Neuronal stem cell (in vitro differentiated cells): ENCODE measurements at regions not wholly inside any gene's neighbourhood (a gene's known extent, or its start where the extent isn't known, plus 50 kb on each side); places are given as distances from the start of the nearest gene placed in this dataset.

Source experiments
- DNase-seq: peaks from one replicate; pipeline ENCODE4 v3.0.0-alpha.2; 2013; ENCODE audit warnings: low spot score
- H2AFZ ChIP-seq: one replicate; pipeline ENCODE4 v1.6.1; 2013; ENCODE audit warnings: mild to moderate bottlenecking, low read length, inconsistent platforms
- H2AK5ac ChIP-seq: 2 replicates; pipeline ENCODE4 v1.6.1; 2013; ENCODE audit warnings: low read depth, mild to moderate bottlenecking, inconsistent platforms, low read length, moderate library complexity, mixed read lengths
- H2BK120ac ChIP-seq: 2 replicates; pipeline ENCODE4 v1.6.1; 2013; ENCODE audit warnings: low read depth, mild to moderate bottlenecking, inconsistent platforms, low read length, moderate library complexity, mixed read lengths
- H2BK12ac ChIP-seq: one replicate; pipeline ENCODE4 v1.6.1; 2013; ENCODE audit warnings: low read length, inconsistent platforms
- H2BK15ac ChIP-seq: 2 replicates; pipeline ENCODE4 v1.6.1; 2013; ENCODE audit warnings: mild to moderate bottlenecking, low read length, inconsistent platforms, mixed read lengths
- H2BK5ac ChIP-seq: one replicate; pipeline ENCODE4 v1.6.1; 2013; ENCODE audit warnings: inconsistent platforms, mild to moderate bottlenecking, low read length, moderate library complexity
- H3K14ac ChIP-seq: one replicate; pipeline ENCODE4 v1.6.1; 2013; ENCODE audit warnings: low read length, inconsistent platforms
- H3K18ac ChIP-seq: 2 replicates; pipeline ENCODE4 v1.6.1; 2013; ENCODE audit warnings: low read length, inconsistent platforms
- H3K23ac ChIP-seq: 2 replicates; pipeline ENCODE4 v1.6.1; 2013; ENCODE audit warnings: low read depth, mild to moderate bottlenecking, mixed read lengths, low read length, inconsistent platforms; ENCODE audit not compliant: poor library complexity
- H3K27ac ChIP-seq: replicated peaks from 3 replicates; pipeline ENCODE4 v1.5.1; 2013; ENCODE audit warnings: low read length, inconsistent platforms
- H3K27me3 ChIP-seq, 3 experiments: 2 replicates each; pipeline ENCODE4 v1.6.1; 2013; ENCODE audit warnings: low read length in 3 of 3, mild to moderate bottlenecking in 2 of 3, inconsistent platforms in 1 of 3, low read depth in 1 of 3, mixed read lengths in 1 of 3, moderate library complexity in 1 of 3; ENCODE audit not compliant: control insufficient read depth in 3 of 3, insufficient read depth in 3 of 3
- H3K36me3 ChIP-seq, 2 donors: replicated peaks in 1 of 2; 2 replicates each; pipeline ENCODE4 v1.6.1; 2013; ENCODE audit warnings: low read length in 2 of 2; ENCODE audit not compliant: control insufficient read depth in 2 of 2, insufficient read depth in 2 of 2
- H3K4ac ChIP-seq: 2 replicates; pipeline ENCODE4 v1.6.1; 2013; ENCODE audit warnings: inconsistent platforms, mild to moderate bottlenecking, low read length, moderate library complexity
- H3K4me1 ChIP-seq, 2 donors: 1 replicate in 1 of 2; 2 replicates in 1 of 2; pipeline ENCODE4 v1.6.1; 2013; ENCODE audit warnings: low read length in 2 of 2, low read depth in 1 of 2; ENCODE audit not compliant: control insufficient read depth in 2 of 2, insufficient read depth in 1 of 2
- H3K4me2 ChIP-seq: one replicate; pipeline ENCODE4 v1.6.1; 2013; ENCODE audit warnings: mild to moderate bottlenecking, low read length, inconsistent platforms; ENCODE audit not compliant: insufficient read depth, poor library complexity, severe bottlenecking
- H3K4me3 ChIP-seq, 2 donors: 2 replicates each; pipeline ENCODE4 v1.5.1; 2013; ENCODE audit warnings: low read length in 2 of 2, mild to moderate bottlenecking in 2 of 2, inconsistent platforms in 1 of 2, moderate library complexity in 1 of 2
- H3K79me1 ChIP-seq: one replicate; pipeline ENCODE4 v1.6.1; 2013; ENCODE audit warnings: low read depth, mild to moderate bottlenecking, inconsistent platforms, low read length, moderate library complexity
- H3K9ac ChIP-seq: one replicate; pipeline ENCODE4 v1.6.1; 2013; ENCODE audit warnings: mild to moderate bottlenecking, low read depth, low read length, inconsistent platforms; ENCODE audit not compliant: poor library complexity
- H3K9me3 ChIP-seq, 2 donors: replicated peaks in 1 of 2; 2 replicates each; pipeline versions ENCODE3 to v1.6.1; 2013; ENCODE audit warnings: low read length in 2 of 2, mild to moderate bottlenecking in 2 of 2, inconsistent platforms in 1 of 2, low read depth in 1 of 2, mixed read lengths in 1 of 2, moderate library complexity in 1 of 2; ENCODE audit not compliant: control insufficient read depth in 2 of 2, insufficient read depth in 1 of 2
- H4K8ac ChIP-seq: one replicate; pipeline ENCODE4 v1.6.1; 2013; ENCODE audit warnings: low read depth, mild to moderate bottlenecking, inconsistent platforms, low read length, moderate library complexity
- H4K91ac ChIP-seq: one replicate; pipeline ENCODE4 v1.6.1; 2013; ENCODE audit warnings: low read length, low read depth, mild to moderate bottlenecking, inconsistent platforms; ENCODE audit not compliant: poor library complexity

DNA sequence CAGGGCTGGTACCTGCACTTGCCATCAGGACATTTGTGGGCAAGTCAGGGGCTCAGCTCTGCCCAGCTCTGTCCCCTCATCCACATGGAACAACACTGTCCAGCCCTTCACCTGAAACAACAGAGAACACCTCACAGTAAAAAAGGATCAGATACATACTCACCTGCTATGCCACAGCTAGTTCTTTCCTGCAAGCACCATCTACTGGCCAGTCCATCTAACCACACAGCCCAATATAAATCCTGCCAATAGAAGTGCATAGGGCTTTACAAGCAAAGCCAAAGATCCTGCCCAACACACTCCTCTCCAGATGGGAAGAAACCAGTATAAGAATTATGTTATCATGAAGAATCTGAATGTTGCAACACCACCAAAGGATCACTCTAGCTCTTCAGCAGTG, 52.2 kb upstream of the GALNT13 start:
- Histone ChIP-seq H3K4me2 (no peak overlapping the region), H2AK5ac (no peak overlapping the region), H2BK12ac (no peak overlapping the region), H2BK15ac (no peak overlapping the region), H3K4ac (no peak overlapping the region), H4K91ac (no peak overlapping the region), H3K9ac (no peak overlapping the region), H2BK120ac (no peak overlapping the region), H3K79me1 (no peaks in the 10 kb centered on the region), H3K36me3 (no peaks in the 10 kb centered on the region), H3K23ac (no peak overlapping the region), H3K18ac (no peak overlapping the region), H2AFZ (no peak overlapping the region), H3K14ac (no peak overlapping the region), H3K4me3 (no peak overlapping the region), H3K9me3 (no peaks in the 10 kb centered on the region), H2BK5ac (no peak overlapping the region), H3K27ac (no peak overlapping the region), H4K8ac (no peak overlapping the region), H3K27me3 (no peaks in the 10 kb centered on the region), H3K4me1 (no peaks in the 10 kb centered on the region)
- DNase-seq = no peak
